ENCODE measurements at regions not wholly inside any gene's neighbourhood (a gene's known extent, or its start where the extent isn't known, plus 50 kb on each side); places are given as distances from the start of the nearest gene placed in this dataset.

- TF ChIP-seq CTCF (IDR thresholded peaks at IDR 0.05), result no peak
- TF ChIP-seq POLR2A (IDR thresholded peaks at IDR 0.05), result no peak
- no peak for TF ChIP-seq POLR2AphosphoS5 (IDR thresholded peaks at IDR 0.05)
These were observed 207.4 kb downstream of the OPA1 start for GRCh38 chr3:193800138-193801043.
